Uterus (tissue), 3 donors: ENCODE measurements at regions not wholly inside any gene's neighbourhood (a gene's known extent, or its start where the extent isn't known, plus 50 kb on each side); places are given as distances from the start of the nearest gene placed in this dataset.

ENCODE experiments used
- DNase-seq, 2 donors: peaks; one replicate each; pipeline ENCODE4 v3.0.0-alpha.2; 2019 to 2020
- H3K27ac ChIP-seq, 2 donors: fragments of 200-600 bp; sonication (generic); 1 replicate in 1 of 2; 2 replicates in 1 of 2; pipeline ENCODE4 v1.5.1; 2016 to 2018
- H3K27me3 ChIP-seq, 2 donors: fragments of 200-600 bp; sonication (generic); one replicate each; pipeline ENCODE4 v1.5.1; 2018 to 2019; ENCODE audit warnings: control low read depth in 1 of 2
- H3K36me3 ChIP-seq, 2 donors: fragments of 200-600 bp; sonication (generic); one replicate each; pipeline ENCODE4 v1.5.1; 2019; ENCODE audit warnings: control low read depth in 1 of 2
- H3K4me1 ChIP-seq, 2 donors: fragments of 200-600 bp; sonication (generic); one replicate each; pipeline ENCODE4 v1.5.1; 2018 to 2019; ENCODE audit warnings: control low read depth in 1 of 2
- H3K4me3 ChIP-seq, 2 donors: fragments of 200-600 bp; sonication (generic); 1 replicate in 1 of 2; 2 replicates in 1 of 2; pipeline ENCODE4 v1.5.1; 2018 to 2019; ENCODE audit warnings: mild to moderate bottlenecking in 1 of 2
- H3K9me3 ChIP-seq, 2 donors: fragments of 200-600 bp; sonication (generic); one replicate each; pipeline ENCODE4 v1.5.1; 2019; ENCODE audit warnings: control low read depth in 1 of 2
- CTCF ChIP-seq, 4 experiments: fragments of 200-600 bp in 2 of 4; fragments of 450-650 bp in 2 of 4; sonication (generic) in 2 of 4; IDR thresholded peaks; one replicate each; pipeline ENCODE4 v1.5.1; 2016 to 2019; ENCODE audit warnings: antibody characterized with exemption in 4 of 4, mild to moderate bottlenecking in 2 of 4, moderate library complexity in 1 of 4
- POLR2A ChIP-seq, 2 donors: fragments of 450-650 bp; IDR thresholded peaks; one replicate each; pipeline ENCODE4 v1.6.1; 2016; ENCODE audit warnings: antibody characterized with exemption in 2 of 2, mild to moderate bottlenecking in 1 of 2, moderate library complexity in 1 of 2
- intact Hi-C: fragments of 100-400 bp; cut with DNase I; formaldehyde crosslinking; loops from one replicate; pipeline ENCODE4 v1.15.1; 2023; ENCODE audit warnings: low total_unique reads
- donor health status: DM: yes; HTN: yes; CAD: no.

- Histone ChIP-seq H3K4me3 (no peak overlapping the region), H3K9me3 (no peaks in the 10 kb centered on the region), H3K27ac (no peak overlapping the region), H3K27me3 (no peaks in the 10 kb centered on the region), H3K4me1 (no peaks in the 10 kb centered on the region), H3K36me3 (no peaks in the 10 kb centered on the region)
- DNase-seq = no peak
- no peak for TF ChIP-seq POLR2A (IDR thresholded peaks at IDR 0.05)
- TF ChIP-seq CTCF (IDR thresholded peaks at IDR 0.05) = no peak
- intact Hi-C loops = no loop called here
Measured at GRCh38 chr6:147891671-147892070, 383.2 kb downstream of the SAMD5 start.

- intact Hi-C loops = no loop called here
- DNase-seq = no peak
- Histone ChIP-seq H3K27me3 (no peaks in the 10 kb centered on the region), H3K27ac (no peak overlapping the region), H3K36me3 (no peaks in the 10 kb centered on the region), H3K9me3 (no peaks in the 10 kb centered on the region), H3K4me1 (no peaks in the 10 kb centered on the region), H3K4me3 (no peak overlapping the region)
- TF ChIP-seq POLR2A (IDR thresholded peaks at IDR 0.05) (no peak), CTCF (IDR thresholded peaks at IDR 0.05) (no peak)
Measured at GRCh38 chr6:147892476-147892875, 384.0 kb downstream of the SAMD5 start.

- no peak overlapping the region for H3K27ac ChIP-seq
- no peaks in the 10 kb centered on the region for H3K9me3 ChIP-seq
- no peak for DNase-seq
- H3K4me3 ChIP-seq = no peak overlapping the region
- H3K36me3 ChIP-seq = no peaks in the 10 kb centered on the region
- H3K4me1 ChIP-seq = no peaks in the 10 kb centered on the region
- no peaks in the 10 kb centered on the region for H3K27me3 ChIP-seq
- intact Hi-C loops = no loop called here
- TF ChIP-seq CTCF (IDR thresholded peaks at IDR 0.05) (no peak), POLR2A (IDR thresholded peaks at IDR 0.05) (no peak)
Measured at GRCh38 chr6:147895272-147895671, 386.8 kb downstream of the SAMD5 start.

- Histone ChIP-seq H3K9me3 (no peaks in the 10 kb centered on the region), H3K27me3 (no peaks in the 10 kb centered on the region), H3K27ac (no peak overlapping the region), H3K4me1 (no peaks in the 10 kb centered on the region), H3K36me3 (no peaks in the 10 kb centered on the region), H3K4me3 (no peak overlapping the region)
- intact Hi-C loops = no loop called here
- TF ChIP-seq CTCF (IDR thresholded peaks at IDR 0.05) = no peak
- TF ChIP-seq POLR2A (IDR thresholded peaks at IDR 0.05) = no peak
- no peak for DNase-seq
Measured at GRCh38 chr6:147900247-147900830, 391.8 kb downstream of the SAMD5 start.

- Histone ChIP-seq H3K4me1 (no peaks in the 10 kb centered on the region), H3K9me3 (no peaks in the 10 kb centered on the region), H3K27me3 (no peaks in the 10 kb centered on the region), H3K36me3 (no peaks in the 10 kb centered on the region), H3K4me3 (no peak overlapping the region), H3K27ac (no peak overlapping the region)
- TF ChIP-seq POLR2A (IDR thresholded peaks at IDR 0.05) = no peak
- TF ChIP-seq CTCF (IDR thresholded peaks at IDR 0.05) = no peak
- no peak for DNase-seq
- intact Hi-C loops = no loop called here
Measured at GRCh38 chr6:147903321-147903720, 394.8 kb downstream of the SAMD5 start.
